ENCODE measurements at regions not wholly inside any gene's neighbourhood (a gene's known extent, or its start where the extent isn't known, plus 50 kb on each side); places are given as distances from the start of the nearest gene placed in this dataset.
"Not testable (repeated sequence)": the region's sequence is repeated elsewhere in the genome, so short reads cannot be mapped to it uniquely, and the experiment has no call there.

DNA sequence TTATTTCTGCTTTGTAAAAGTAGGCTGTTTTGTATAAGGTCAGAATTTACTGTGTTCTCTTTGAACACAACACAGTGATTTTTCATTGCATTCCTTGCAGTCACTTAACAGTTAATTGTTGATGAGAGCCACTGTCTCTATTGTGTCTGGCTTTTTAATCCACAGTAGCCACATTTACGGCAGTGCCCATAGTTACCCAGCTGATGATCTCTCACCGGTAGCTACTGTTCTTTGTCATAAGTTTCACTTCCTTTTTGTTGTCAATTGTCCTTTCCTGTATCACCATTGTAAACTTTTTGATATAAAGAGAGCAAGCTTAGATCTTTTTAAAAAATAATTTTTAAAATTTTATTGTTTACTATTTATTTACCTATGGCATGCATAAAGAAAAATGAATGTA, 669.2 kb downstream of the PRIM2 start:
- H2AFZ ChIP-seq (ENCODE audit: low read length, unreplicated experiment); H3K4me3 ChIP-seq (ENCODE audit: low read depth, low read length); H3K27ac ChIP-seq (ENCODE audit: low read depth, low read length): not testable (repeated sequence)

DNA sequence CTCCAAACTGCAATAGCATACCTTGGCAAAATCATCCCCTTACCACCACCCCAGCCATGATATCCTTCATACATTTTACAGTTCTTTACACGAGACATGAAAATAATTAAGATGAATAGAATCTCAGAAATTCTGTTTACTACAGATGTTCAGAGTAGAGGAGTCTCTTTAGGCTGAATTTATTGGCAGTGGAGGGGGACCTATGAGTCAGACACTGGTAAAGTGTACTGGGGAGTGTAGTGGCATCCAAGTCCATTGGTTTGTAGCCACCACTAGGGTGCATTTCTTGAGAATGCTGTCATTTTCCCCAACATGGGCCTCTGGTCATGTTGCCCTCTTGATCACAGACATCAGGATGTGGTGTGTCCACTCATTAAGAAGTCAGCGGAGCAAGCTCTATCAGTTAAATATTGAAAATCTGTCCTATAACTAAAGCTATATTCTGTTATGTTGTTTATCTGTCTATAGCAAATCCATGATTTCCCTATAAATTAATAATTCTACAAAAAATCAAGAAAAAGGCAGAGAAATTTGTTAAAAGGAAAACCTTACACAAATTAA, 672.2 kb downstream of the PRIM2 start:
- H2AFZ ChIP-seq (ENCODE audit: low read length, unreplicated experiment); H3K4me3 ChIP-seq (ENCODE audit: low read depth, low read length); H3K27me3 ChIP-seq (ENCODE audit: insufficient read depth, low read length); H3K36me3 ChIP-seq (ENCODE audit: insufficient read depth, low read length); H3K79me2 ChIP-seq (ENCODE audit: control insufficient read depth, insufficient read depth, low read length, unreplicated experiment); H3K4me1 ChIP-seq (ENCODE audit: control insufficient read depth, insufficient read depth, low read length, unreplicated experiment); H3K27ac ChIP-seq (ENCODE audit: low read depth, low read length): not testable (repeated sequence)

More for the DNA sequence above, 669.2 kb downstream of the PRIM2 start:
- H3K36me3 ChIP-seq (ENCODE audit: insufficient read depth, low read length); H3K4me1 ChIP-seq (ENCODE audit: control insufficient read depth, insufficient read depth, low read length, unreplicated experiment); H3K27me3 ChIP-seq (ENCODE audit: insufficient read depth, low read length); H3K79me2 ChIP-seq (ENCODE audit: control insufficient read depth, insufficient read depth, low read length, unreplicated experiment): not testable (repeated sequence)

DNA sequence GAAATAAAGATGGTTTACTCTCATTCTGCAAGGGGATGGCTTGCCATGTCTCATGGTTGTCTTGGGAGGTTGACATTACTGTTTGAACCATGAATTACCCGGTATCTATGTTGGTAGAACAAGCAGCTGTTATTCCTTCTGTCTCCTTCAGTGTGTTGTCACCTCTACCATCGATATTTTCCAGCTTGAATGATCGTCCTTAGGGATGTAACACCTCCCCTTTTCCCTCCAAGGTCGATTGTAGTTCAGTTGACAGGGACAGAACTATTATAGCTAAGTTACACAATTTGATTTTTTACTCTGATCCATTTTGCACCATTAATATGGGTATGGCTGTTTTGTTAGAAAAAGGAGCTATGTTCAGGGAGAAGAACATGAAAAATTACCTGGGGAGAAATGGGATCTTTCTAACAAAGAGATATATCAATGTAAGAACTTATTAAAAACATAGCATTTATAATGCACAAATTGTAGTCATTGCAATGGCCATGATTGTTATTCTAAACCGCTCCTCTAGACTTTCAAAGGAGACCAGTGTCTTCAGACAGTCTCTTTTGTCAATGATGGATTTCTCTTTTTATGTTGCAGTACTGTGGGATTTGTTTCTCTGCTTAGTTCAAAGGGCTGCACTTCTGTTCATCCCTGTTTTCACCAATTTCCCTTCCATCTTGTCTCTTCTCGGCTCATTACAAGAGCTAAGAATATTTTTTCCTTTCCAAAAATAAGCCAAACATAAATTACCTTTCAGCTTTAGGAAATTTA, 681.6 kb downstream of the PRIM2 start:
- not testable (repeated sequence) for H3K27me3 ChIP-seq (ENCODE audit: insufficient read depth, low read length); H3K79me2 ChIP-seq (ENCODE audit: control insufficient read depth, insufficient read depth, low read length, unreplicated experiment); H3K4me1 ChIP-seq (ENCODE audit: control insufficient read depth, insufficient read depth, low read length, unreplicated experiment); H2AFZ ChIP-seq (ENCODE audit: low read length, unreplicated experiment); H3K4me3 ChIP-seq (ENCODE audit: low read depth, low read length); H3K27ac ChIP-seq (ENCODE audit: low read depth, low read length); H3K36me3 ChIP-seq (ENCODE audit: insufficient read depth, low read length)

DNA sequence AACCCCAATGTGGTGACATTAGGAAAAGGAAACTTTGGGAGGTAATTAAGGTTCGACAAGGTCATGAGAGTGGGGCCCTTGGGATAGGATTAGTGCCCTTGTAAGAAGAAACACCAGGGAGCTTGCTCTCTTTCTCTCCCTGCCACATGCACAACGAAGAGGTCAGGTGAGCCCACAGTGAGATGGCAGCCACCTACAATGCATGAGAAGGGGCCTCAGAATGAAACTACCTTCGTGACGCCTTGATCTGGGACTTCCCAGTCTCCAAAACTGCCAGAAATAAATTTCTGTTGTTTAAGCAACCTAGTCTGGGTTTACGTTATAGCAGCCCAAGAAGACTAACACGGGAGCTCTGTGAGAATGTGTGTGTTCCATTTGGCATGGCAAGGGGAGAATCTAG, 682.8 kb downstream of the PRIM2 start:
- not testable (repeated sequence) for H3K27ac ChIP-seq (ENCODE audit: low read depth, low read length); H3K4me1 ChIP-seq (ENCODE audit: control insufficient read depth, insufficient read depth, low read length, unreplicated experiment); H3K27me3 ChIP-seq (ENCODE audit: insufficient read depth, low read length); H3K36me3 ChIP-seq (ENCODE audit: insufficient read depth, low read length); H3K79me2 ChIP-seq (ENCODE audit: control insufficient read depth, insufficient read depth, low read length, unreplicated experiment); H2AFZ ChIP-seq (ENCODE audit: low read length, unreplicated experiment); H3K4me3 ChIP-seq (ENCODE audit: low read depth, low read length)

DNA sequence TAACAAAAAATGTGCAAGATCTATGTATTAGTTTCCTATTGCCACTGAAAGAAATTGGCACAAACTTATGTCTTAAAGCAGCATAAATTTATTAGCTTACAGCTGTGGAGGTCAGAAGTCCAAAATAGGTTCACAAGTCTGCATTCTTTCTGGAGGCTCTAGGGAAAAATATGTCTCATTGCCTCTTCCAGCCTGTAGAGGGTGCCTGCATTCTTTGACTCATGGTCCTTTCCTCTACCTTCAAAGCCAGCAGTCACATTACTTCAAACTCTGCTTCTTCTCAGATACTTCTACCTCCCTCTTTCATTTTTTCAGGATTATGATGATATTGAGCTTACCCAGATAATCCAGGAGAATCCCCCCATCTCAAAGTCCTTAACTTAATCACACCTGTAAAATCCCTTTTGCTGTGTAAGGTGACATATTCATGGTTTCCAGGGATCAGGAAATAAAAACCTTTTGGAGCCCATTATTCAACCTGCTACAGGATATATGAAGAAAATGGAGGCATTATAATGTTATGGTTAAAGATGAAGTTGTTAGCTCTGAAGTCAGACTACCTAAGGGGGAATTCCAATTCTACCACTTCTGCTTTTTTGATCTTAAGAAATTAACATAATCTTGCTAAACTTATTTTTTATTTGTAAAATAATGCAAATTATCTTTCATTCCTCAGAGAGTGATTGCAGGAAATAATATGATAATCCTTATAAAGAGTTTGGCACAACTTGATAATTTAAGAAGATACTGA, 686.2 kb downstream of the PRIM2 start:
- H2AFZ ChIP-seq (ENCODE audit: low read length, unreplicated experiment); H3K36me3 ChIP-seq (ENCODE audit: insufficient read depth, low read length); H3K4me3 ChIP-seq (ENCODE audit: low read depth, low read length): not testable (repeated sequence)

DNA sequence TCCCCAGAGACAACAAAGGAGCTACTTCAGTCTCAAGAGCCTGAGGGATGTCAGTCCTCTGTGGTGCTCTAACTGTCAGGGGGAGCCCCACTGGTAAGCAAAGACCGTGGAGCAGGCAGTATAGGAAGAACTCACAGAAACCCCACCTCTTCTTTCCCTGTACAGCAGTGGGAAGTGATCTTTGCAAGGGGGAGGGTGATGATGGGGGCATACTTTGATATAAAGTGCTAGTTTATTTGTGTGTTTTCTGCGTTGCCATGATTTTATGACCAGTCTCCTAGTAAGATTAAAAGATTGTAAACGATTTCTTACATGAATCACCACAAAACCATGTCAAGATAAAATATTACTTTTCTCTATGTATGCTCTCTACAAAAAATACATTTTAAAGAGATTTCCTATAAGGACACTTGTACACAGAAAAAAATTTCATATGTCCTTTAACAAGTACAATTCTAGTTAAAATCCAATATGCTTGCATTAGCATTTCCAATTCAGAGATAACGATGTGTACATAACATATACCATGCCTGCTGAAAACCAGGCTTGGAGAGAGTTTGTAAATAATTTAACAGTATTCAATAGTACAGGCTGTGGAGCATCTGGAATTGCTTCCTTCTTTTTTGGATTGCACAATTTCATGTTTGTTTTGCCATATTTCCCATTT, 690.0 kb downstream of the PRIM2 start:
- not testable (repeated sequence) for H3K27ac ChIP-seq (ENCODE audit: low read depth, low read length); H3K4me3 ChIP-seq (ENCODE audit: low read depth, low read length); H3K79me2 ChIP-seq (ENCODE audit: control insufficient read depth, insufficient read depth, low read length, unreplicated experiment); H2AFZ ChIP-seq (ENCODE audit: low read length, unreplicated experiment); H3K27me3 ChIP-seq (ENCODE audit: insufficient read depth, low read length); H3K36me3 ChIP-seq (ENCODE audit: insufficient read depth, low read length); H3K4me1 ChIP-seq (ENCODE audit: control insufficient read depth, insufficient read depth, low read length, unreplicated experiment)

More for the DNA sequence above, 686.2 kb downstream of the PRIM2 start:
- not testable (repeated sequence) for H3K27ac ChIP-seq (ENCODE audit: low read depth, low read length); H3K4me1 ChIP-seq (ENCODE audit: control insufficient read depth, insufficient read depth, low read length, unreplicated experiment); H3K27me3 ChIP-seq (ENCODE audit: insufficient read depth, low read length); H3K79me2 ChIP-seq (ENCODE audit: control insufficient read depth, insufficient read depth, low read length, unreplicated experiment)

DNA sequence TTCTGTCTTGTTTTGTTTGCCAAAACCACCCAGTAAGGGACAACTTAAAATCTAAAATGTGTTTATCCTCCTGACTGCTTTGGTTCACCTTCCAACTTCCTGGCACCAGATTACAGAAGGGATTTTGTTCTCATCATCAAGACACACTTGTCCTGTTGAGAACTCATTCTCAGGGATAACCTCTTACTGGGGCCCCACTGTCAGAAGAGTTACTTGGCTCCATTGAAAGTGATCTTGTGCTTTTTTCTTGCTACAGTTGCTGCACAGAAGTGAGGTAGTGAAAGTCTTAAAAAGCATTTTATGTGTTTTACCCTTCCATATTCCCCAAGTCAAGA, 690.5 kb downstream of the PRIM2 start:
- not testable (repeated sequence) for H3K27ac ChIP-seq (ENCODE audit: low read depth, low read length)

DNA sequence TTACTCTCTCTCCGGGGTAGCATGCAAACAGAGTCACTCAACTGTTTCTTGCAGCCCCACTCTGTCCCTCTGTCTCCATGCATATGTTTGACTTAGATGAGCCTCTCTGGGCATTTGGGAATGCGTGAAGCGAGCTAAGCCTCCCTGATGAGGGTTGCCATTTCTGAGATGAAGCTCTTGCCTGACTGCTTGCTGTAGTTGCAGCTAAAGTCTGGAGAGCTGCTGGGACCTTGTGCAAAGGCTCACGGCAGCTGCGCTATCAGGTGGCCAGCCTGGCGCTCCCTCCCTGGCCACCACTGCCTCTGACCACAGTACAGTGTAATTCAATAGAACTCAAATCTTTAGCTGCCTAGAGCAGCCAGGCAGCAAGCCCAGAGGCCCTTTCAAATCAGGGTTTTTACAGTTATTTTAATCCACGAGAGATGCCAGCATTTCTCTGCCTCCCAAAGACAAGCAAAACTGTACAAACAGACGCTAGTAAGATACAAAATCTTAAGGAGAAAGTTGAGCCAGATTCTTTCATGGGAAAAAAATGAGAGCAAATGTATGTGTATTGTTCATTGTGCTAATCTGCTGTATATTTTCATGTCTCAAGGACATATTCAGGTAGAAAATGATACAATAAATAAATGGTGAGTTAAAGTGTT, 694.6 kb downstream of the PRIM2 start:
- not testable (repeated sequence) for H3K27me3 ChIP-seq (ENCODE audit: insufficient read depth, low read length); H3K4me3 ChIP-seq (ENCODE audit: low read depth, low read length); H3K79me2 ChIP-seq (ENCODE audit: control insufficient read depth, insufficient read depth, low read length, unreplicated experiment); H3K36me3 ChIP-seq (ENCODE audit: insufficient read depth, low read length); H3K4me1 ChIP-seq (ENCODE audit: control insufficient read depth, insufficient read depth, low read length, unreplicated experiment); H2AFZ ChIP-seq (ENCODE audit: low read length, unreplicated experiment); H3K27ac ChIP-seq (ENCODE audit: low read depth, low read length)

More for the DNA sequence above, 690.5 kb downstream of the PRIM2 start:
- H3K4me3 ChIP-seq (ENCODE audit: low read depth, low read length); H3K79me2 ChIP-seq (ENCODE audit: control insufficient read depth, insufficient read depth, low read length, unreplicated experiment); H3K27me3 ChIP-seq (ENCODE audit: insufficient read depth, low read length); H3K36me3 ChIP-seq (ENCODE audit: insufficient read depth, low read length); H2AFZ ChIP-seq (ENCODE audit: low read length, unreplicated experiment); H3K4me1 ChIP-seq (ENCODE audit: control insufficient read depth, insufficient read depth, low read length, unreplicated experiment): not testable (repeated sequence)

DNA sequence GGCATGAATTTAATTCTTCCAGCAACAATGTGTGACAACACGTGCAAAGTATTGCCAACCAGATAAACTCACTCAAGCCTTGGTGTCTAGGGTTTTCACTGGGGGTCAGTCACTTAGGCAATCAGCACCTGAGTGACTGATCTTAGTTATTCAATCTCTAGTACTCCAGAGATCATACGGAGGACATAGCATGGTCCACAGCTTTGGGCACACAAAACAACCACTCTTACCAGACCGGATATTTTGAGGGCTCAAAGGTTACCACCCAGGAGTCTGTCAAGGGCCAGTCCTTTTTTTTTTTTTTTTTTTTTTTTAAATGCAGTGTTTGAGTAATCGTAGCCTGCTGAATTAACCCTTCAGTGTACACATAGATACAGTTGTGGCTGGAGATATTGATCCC, 699.2 kb downstream of the PRIM2 start:
- not testable (repeated sequence) for H3K4me1 ChIP-seq (ENCODE audit: control insufficient read depth, insufficient read depth, low read length, unreplicated experiment); H3K79me2 ChIP-seq (ENCODE audit: control insufficient read depth, insufficient read depth, low read length, unreplicated experiment); H3K36me3 ChIP-seq (ENCODE audit: insufficient read depth, low read length); H3K27me3 ChIP-seq (ENCODE audit: insufficient read depth, low read length); H3K27ac ChIP-seq (ENCODE audit: low read depth, low read length); H2AFZ ChIP-seq (ENCODE audit: low read length, unreplicated experiment); H3K4me3 ChIP-seq (ENCODE audit: low read depth, low read length)

DNA sequence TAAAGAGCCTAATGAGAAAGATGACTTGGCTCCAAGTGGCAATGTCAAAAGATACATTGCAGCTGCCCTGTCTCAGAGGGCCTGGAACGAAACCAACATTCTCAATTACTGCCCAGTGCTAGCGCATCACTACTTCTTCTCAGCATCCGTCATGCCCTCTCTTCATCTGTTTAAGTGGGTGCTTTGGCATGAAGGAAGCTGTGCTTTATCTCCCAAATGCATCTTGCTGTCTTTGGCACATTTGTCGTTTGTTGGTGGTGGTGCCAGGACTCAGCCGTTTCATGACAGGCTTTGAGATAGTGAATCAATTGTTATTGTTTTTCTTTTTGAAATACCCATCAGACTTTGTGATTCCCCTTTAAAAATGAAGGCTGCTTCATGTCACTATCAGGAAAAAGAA, 710.8 kb downstream of the PRIM2 start:
- H3K27me3 ChIP-seq (ENCODE audit: insufficient read depth, low read length); H3K36me3 ChIP-seq (ENCODE audit: insufficient read depth, low read length); H3K4me1 ChIP-seq (ENCODE audit: control insufficient read depth, insufficient read depth, low read length, unreplicated experiment); H2AFZ ChIP-seq (ENCODE audit: low read length, unreplicated experiment); H3K79me2 ChIP-seq (ENCODE audit: control insufficient read depth, insufficient read depth, low read length, unreplicated experiment); H3K4me3 ChIP-seq (ENCODE audit: low read depth, low read length); H3K27ac ChIP-seq (ENCODE audit: low read depth, low read length): not testable (repeated sequence)
